MV-4-11 (cell line): ENCODE measurements at regions not wholly inside any gene's neighbourhood (a gene's known extent, or its start where the extent isn't known, plus 50 kb on each side); places are given as distances from the start of the nearest gene placed in this dataset.

Source experiments
- DNase-seq: peaks from one replicate; lab custom pipeline; 2025; lab: John Stamatoyannopoulos, UW

DNA sequence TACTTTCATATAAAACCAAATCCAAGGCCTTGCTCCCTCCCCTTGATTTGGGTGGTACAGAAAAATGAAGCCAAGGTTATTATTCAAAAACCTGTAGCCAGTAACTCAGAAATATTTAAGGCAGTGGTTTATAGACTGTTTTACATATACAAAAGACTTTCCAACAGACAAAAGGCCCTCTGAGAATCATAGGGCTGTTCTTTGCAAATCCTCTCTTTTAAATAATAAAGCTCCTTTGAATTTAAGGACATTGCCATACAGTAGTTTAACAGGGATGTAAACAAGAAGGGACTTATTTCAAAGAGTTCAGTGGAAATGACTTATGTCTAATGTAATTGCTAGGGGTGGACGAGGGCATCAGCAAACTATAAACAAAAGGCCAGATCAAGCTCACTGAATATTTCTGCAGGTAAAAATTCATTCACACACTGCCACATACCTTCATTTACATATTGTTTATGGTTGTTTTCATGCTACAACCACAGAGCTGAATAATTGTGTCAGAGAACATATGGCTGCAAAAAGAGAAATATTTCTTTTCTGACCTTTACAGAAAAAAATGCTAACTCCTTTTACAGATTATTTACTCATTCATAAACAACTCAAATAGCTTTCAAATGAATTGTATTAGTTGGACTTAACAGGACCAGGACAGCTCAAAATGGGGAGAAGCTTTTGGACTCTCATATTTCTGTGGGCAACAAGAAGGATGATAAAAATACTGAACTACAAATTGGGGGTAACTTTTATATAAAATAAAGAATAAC, 665.6 kb downstream of the SLITRK1 start:
- no peak for DNase-seq

GRCh38 chr13:83215627-83216026, 666.6 kb downstream of the SLITRK1 start:
- DNase-seq = no peak

- no peak for DNase-seq
Measured at GRCh38 chr13:83214452-83214851, 667.8 kb downstream of the SLITRK1 start.

GRCh38 chr13:83211301-83211700, 671.0 kb downstream of the SLITRK1 start:
- DNase-seq = no peak

GRCh38 chr13:83204886-83205285, 677.4 kb downstream of the SLITRK1 start:
- no peak for DNase-seq

DNA sequence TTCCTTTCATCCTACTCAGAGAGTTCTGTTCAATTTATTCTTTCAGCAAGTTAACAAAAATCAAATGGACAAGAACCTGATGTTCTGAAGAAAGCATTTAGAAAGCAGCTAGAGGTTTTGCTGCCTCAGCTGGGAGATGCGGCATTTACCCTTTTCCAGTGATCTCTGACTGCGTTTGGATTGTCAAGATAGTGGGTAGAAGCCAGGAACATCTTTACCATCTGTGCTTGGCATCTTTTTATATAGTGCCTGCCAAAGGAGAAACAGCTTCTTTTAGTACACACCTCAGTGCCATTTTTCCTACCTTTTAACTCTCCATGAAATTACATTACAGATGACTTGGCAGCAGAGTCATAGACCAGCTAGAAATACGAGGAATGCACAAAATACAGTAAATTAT, 680.8 kb downstream of the SLITRK1 start:
- DNase-seq = no peak

- no peak for DNase-seq
Measured at GRCh38 chr13:83197316-83197715, 685.0 kb downstream of the SLITRK1 start.

DNA sequence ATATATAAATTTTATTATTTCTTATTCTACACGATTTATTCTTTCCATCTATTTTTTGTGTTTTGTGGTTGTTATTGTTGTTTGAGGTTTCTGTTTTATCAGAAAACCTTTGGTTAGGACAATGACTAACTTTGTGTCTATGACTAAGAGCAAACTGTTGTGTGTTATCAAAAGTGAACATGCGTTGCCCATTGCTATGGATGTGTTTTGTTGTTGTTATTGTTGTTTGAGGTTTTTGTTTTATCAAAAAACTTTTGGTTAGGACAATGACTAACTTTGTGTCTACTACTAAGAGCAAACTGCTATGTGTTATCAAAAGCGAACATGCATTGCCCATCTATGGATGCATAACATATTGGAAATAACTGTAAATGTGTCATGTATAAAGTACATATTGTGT, 692.3 kb downstream of the SLITRK1 start:
- no peak for DNase-seq

- DNase-seq = no peak
Measured at GRCh38 chr13:83184819-83185218, 697.5 kb downstream of the SLITRK1 start.

DNA sequence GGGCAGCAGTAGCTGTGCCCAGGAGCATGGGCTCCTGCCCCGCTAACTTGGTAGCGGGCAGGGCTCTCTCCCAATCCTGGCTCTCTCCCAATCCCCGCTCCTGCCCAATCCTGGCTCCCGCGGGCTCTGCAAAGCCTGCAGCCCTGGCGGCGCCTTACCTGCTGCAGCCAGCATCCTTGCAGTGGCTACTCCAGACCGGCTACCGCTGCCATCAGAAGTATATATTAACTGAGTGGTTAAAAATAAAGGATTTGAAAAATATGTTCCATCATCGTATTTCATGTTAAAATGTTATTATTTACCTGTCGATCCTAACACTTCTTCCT, 698.2 kb downstream of the SLITRK1 start:
- DNase-seq = no peak

DNA sequence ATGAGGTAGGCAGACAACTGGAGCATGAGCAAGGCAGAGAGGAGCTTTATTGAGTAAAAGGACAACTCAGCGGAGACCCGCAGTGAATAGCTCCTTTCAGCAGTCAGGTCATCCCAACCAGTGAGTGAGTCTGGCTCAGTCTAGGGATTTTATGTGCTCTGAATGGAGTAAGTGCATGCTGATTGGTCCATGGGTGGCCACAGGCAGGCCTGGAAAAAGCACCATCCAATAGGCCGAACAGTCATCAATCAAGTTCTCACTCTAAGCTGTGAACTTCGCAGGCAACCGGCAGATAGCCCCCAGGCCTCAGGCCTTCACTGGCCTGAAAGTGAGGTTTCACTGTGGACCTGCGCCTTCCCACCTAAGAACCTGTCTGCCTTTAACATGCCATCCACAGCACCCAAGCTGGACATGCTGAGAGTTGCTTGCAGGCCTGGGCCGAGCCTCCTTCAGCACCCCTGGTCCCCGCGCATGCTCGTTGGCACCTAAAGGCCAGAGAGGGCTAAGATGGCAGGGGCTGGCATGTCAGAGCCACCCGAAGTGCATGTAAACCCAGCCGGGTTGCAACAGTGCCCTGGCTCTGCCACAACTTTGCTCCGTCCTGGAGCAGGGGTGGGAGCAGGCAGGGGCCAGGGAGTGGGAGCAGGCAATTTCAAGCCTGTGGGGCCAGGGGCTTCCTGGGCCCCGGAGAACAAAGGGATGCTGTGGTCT, 698.7 kb downstream of the SLITRK1 start:
- no peak for DNase-seq

GRCh38 chr13:83182845-83183244, 699.4 kb downstream of the SLITRK1 start:
- DNase-seq = no peak

- no peak for DNase-seq
Measured at GRCh38 chr13:83178008-83178407, 704.3 kb downstream of the SLITRK1 start.

DNA sequence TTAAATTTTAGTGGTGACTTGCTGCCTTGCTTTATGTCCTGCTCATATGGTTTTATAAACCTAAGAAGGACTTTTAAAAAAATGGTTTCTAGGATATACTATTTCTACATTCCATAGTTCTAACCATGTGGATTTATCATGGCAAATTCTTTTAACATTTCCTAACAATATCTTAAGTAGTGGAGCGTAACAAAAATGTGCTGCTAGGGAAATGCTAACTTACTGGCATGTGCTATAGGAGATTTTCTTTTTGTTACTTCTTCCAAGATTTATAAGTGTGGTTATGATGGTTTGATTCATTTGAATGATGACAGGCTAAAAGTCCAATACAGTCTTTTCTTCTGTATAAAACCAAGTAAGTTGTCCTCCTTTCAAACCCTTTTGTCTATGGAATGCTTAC, 713.7 kb downstream of the SLITRK1 start:
- DNase-seq = no peak

GRCh38 chr13:83167203-83167602, 715.1 kb downstream of the SLITRK1 start:
- no peak for DNase-seq

- DNase-seq = no peak
Measured at GRCh38 chr13:83166550-83166949, 715.7 kb downstream of the SLITRK1 start.

GRCh38 chr13:83162493-83162892, 719.8 kb downstream of the SLITRK1 start:
- no peak for DNase-seq

DNA sequence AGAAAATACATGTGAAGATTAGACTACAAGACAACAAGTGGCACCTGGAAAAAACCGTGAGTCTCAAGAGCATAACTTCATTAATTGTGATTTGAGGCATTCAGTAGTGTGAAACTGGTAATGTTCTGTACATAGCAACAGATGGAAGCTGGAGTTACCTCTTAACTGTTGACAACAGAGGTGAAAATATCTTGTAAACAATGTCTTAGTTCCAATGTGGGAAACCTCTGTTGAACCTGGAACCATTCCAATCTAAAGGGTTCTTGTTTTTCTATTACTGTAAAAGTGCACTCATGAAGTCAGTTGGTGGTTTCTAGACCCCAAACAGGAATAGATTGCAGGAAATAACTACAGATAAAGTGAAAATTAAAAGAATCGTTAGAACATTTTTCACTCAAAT, 728.4 kb downstream of the SLITRK1 start:
- no peak for DNase-seq

DNA sequence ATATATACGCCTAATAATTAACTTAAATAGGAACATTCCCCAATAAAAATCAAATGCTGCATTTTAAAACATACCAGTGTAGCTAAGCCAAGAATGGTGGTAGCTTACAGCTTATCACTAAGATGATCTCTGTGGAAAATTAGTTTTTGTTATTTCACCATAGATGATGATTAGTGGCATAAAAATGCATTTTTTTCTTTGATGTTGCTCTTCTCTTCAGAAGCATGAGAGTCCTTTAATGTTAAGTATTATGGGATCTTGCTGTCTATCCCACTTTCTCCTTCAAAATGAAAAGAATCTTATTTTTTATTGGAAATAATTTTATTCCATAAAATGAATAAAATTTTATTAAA, 731.0 kb downstream of the SLITRK1 start:
- DNase-seq = no peak

GRCh38 chr13:83150616-83151307, 731.5 kb downstream of the SLITRK1 start:
- no peak for DNase-seq

- DNase-seq = no peak
Measured at GRCh38 chr13:83136660-83137059, 745.6 kb downstream of the SLITRK1 start.

GRCh38 chr13:83125791-83126190, 756.5 kb downstream of the SLITRK1 start:
- DNase-seq = no peak

GRCh38 chr13:83121896-83122295, 760.4 kb downstream of the SLITRK1 start:
- DNase-seq = no peak
